Ishikawa (cell line): ENCODE measurements at regions not wholly inside any gene's neighbourhood (a gene's known extent, or its start where the extent isn't known, plus 50 kb on each side); places are given as distances from the start of the nearest gene placed in this dataset.

Experiments used
- CEBPB ChIP-seq: IDR thresholded peaks from 2 replicates; pipeline ENCODE4 v1.6.1; 2012
- CREB1 ChIP-seq: IDR thresholded peaks from 2 replicates; pipeline ENCODE4 v1.6.1; 2012; ENCODE audit warnings: low read depth
- EGR1 ChIP-seq: IDR thresholded peaks from 2 replicates; pipeline ENCODE4 v1.6.1; 2012
- EP300 ChIP-seq: IDR thresholded peaks from 2 replicates; pipeline ENCODE4 v1.6.1; 2012; ENCODE audit warnings: borderline replicate concordance
- FOXM1 ChIP-seq: IDR thresholded peaks from 2 replicates; pipeline ENCODE4 v1.6.1; 2012; ENCODE audit warnings: low read depth, borderline replicate concordance
- NFIC ChIP-seq: IDR thresholded peaks from 2 replicates; pipeline ENCODE4 v1.6.1; 2012
- RAD21 ChIP-seq: IDR thresholded peaks from 2 replicates; pipeline ENCODE4 v1.6.1; 2012; ENCODE audit warnings: low read depth
- TAF1 ChIP-seq: IDR thresholded peaks from 2 replicates; pipeline ENCODE4 v1.6.1; 2012; ENCODE audit warnings: low read depth, mild to moderate bottlenecking
- TCF12 ChIP-seq: IDR thresholded peaks from 2 replicates; pipeline ENCODE4 v1.6.1; 2012; ENCODE audit warnings: low read depth
- TEAD4 ChIP-seq: IDR thresholded peaks from 2 replicates; pipeline ENCODE4 v1.6.1; 2012
- YY1 ChIP-seq: IDR thresholded peaks from 2 replicates; pipeline ENCODE4 v1.6.1; 2012; ENCODE audit warnings: low read depth
- ZBTB7A ChIP-seq: IDR thresholded peaks from 2 replicates; pipeline ENCODE4 v1.6.1; 2012; ENCODE audit warnings: low read depth
- TF ChIP-seq, protein P1 (sequence below): IDR thresholded peaks from 2 replicates; pipeline ENCODE4 v1.6.1; 2012
- TF ChIP-seq, protein P2 (sequence below): IDR thresholded peaks from 2 replicates; pipeline ENCODE4 v1.6.1; 2012; ENCODE audit warnings: low read depth, mild to moderate bottlenecking
- TF ChIP-seq, protein P3 (sequence below): IDR thresholded peaks from 2 replicates; pipeline ENCODE4 v1.6.1; 2012

DNA sequence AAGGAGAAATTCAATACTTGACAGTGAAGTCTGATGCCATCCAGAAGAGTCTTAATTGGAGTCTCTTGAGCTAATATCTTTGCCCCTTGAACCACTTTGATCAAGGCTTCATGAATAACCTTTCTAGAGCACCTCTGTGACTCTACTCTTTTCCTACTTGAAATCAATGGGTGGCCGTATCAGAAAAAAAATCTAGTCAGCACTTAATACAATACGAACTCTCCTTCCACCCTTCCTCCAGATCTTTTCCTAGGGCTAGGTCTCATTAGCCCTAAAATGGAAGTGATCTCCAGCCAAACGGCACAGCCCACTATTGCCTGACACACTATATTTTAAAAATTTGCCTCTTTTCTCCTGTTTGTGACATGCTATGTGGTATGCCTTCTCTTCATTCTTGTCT lies 129.6 kb upstream of the TLL1 start:
- no peak for TF ChIP-seq ZBTB7A
- no peak for TF ChIP-seq FOXM1
- TF ChIP-seq TCF12, result no peak
- no peak for TF ChIP-seq TEAD4
- TF ChIP-seq NFIC, result no peak
- no peak for TF ChIP-seq EP300
- TF ChIP-seq, protein P1, sequence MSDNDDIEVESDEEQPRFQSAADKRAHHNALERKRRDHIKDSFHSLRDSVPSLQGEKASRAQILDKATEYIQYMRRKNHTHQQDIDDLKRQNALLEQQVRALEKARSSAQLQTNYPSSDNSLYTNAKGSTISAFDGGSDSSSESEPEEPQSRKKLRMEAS, result no peak
- no peak for TF ChIP-seq CREB1
- TF ChIP-seq YY1, result no peak
- no peak for TF ChIP-seq RAD21
- TF ChIP-seq EGR1, result no peak
- no peak for TF ChIP-seq CEBPB
- TF ChIP-seq, protein P2, sequence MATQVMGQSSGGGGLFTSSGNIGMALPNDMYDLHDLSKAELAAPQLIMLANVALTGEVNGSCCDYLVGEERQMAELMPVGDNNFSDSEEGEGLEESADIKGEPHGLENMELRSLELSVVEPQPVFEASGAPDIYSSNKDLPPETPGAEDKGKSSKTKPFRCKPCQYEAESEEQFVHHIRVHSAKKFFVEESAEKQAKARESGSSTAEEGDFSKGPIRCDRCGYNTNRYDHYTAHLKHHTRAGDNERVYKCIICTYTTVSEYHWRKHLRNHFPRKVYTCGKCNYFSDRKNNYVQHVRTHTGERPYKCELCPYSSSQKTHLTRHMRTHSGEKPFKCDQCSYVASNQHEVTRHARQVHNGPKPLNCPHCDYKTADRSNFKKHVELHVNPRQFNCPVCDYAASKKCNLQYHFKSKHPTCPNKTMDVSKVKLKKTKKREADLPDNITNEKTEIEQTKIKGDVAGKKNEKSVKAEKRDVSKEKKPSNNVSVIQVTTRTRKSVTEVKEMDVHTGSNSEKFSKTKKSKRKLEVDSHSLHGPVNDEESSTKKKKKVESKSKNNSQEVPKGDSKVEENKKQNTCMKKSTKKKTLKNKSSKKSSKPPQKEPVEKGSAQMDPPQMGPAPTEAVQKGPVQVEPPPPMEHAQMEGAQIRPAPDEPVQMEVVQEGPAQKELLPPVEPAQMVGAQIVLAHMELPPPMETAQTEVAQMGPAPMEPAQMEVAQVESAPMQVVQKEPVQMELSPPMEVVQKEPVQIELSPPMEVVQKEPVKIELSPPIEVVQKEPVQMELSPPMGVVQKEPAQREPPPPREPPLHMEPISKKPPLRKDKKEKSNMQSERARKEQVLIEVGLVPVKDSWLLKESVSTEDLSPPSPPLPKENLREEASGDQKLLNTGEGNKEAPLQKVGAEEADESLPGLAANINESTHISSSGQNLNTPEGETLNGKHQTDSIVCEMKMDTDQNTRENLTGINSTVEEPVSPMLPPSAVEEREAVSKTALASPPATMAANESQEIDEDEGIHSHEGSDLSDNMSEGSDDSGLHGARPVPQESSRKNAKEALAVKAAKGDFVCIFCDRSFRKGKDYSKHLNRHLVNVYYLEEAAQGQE, result no peak
- TF ChIP-seq, protein P3, sequence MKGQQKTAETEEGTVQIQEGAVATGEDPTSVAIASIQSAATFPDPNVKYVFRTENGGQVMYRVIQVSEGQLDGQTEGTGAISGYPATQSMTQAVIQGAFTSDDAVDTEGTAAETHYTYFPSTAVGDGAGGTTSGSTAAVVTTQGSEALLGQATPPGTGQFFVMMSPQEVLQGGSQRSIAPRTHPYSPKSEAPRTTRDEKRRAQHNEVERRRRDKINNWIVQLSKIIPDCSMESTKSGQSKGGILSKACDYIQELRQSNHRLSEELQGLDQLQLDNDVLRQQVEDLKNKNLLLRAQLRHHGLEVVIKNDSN, result no peak
- no peak for TF ChIP-seq TAF1

DNA sequence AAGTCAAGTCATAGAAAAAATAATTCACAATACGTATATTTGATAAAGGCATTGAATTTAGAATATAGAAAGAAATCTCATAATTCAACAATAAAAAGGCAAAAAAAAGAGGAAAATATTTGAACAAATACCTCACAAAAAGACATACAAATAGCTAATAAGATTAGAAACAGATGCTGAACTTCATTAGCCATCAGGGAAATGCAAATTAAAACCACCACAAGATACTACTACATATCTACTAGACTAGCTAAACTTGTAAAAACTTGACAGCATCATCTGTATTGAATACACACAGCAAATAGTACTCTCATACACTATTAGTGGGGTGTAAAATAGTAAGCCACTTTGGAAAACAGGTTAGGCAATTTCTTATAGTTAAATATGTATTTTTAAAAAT lies 128.7 kb upstream of the TLL1 start:
- no peak for TF ChIP-seq YY1
- TF ChIP-seq CREB1, result no peak
- TF ChIP-seq EGR1, result no peak
- no peak for TF ChIP-seq EP300
- no peak for TF ChIP-seq TAF1
- TF ChIP-seq, protein P2, result no peak
- no peak for TF ChIP-seq NFIC
- no peak for TF ChIP-seq TEAD4
- TF ChIP-seq FOXM1, result no peak
- no peak for TF ChIP-seq ZBTB7A
- TF ChIP-seq TCF12, result no peak
- TF ChIP-seq, protein P3, result no peak
- TF ChIP-seq, protein P1, result no peak
- no peak for TF ChIP-seq CEBPB

DNA sequence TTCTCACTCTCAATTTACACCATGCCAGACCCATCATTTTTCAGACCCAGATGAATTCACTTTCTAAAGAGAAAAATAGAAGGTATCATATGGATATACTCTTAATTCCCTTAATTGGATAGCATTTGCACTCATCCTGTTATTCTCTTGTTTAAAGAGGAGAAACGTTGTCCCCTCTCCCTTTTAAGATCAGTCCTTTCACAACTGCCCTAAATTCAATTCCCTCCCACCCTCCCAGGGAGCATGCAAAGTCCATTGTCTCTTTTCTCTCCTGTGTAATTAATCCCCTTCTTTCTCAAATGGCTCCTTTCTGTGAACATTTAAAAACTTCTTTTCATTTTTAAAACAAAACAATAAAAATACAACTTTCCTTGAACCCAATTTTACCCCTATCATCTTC lies 124.7 kb upstream of the TLL1 start:
- TF ChIP-seq NFIC (no peak), CREB1 (no peak), EP300 (no peak), YY1 (no peak), TAF1 (no peak), TCF12 (no peak), ZBTB7A (no peak), FOXM1 (no peak), TEAD4 (no peak), CEBPB (no peak), RAD21 (no peak), EGR1 (no peak)
- TF ChIP-seq, protein P1, result no peak
- TF ChIP-seq, protein P3, result no peak
- TF ChIP-seq, protein P2, result no peak

DNA sequence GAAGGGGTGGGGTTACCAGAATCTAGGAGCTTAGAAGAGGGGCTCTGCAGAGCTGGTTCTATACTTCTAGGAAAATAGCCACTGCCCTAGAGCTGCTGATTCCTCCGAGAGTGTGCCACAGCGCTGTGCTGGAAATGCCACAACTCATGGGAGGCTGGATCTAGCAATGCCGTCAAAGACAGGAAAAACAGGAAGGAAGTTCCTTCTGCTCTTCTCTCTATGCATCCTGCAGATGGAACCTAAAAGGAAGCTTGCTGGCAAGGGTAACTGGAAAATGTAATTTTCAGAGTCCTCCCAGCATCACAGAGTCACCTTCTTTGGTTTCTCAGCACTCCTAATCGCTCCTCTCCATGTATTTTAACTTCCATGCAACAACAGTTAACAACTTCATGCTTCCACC lies 121.2 kb upstream of the TLL1 start:
- TF ChIP-seq ZBTB7A (no peak), TEAD4 (no peak), TAF1 (no peak), YY1 (no peak), FOXM1 (no peak), RAD21 (no peak), TCF12 (no peak), EP300 (no peak), EGR1 (no peak), NFIC (no peak), CEBPB (no peak), CREB1 (no peak)
- TF ChIP-seq, protein P3, result no peak
- TF ChIP-seq, protein P1, result no peak
- TF ChIP-seq, protein P2, result no peak
